Hippocampal formation (tissue), 2 donors: ENCODE measurements at regions not wholly inside any gene's neighbourhood (a gene's known extent, or its start where the extent isn't known, plus 50 kb on each side); places are given as distances from the start of the nearest gene placed in this dataset.

Experiments used
- DNase-seq, 2 donors: peaks; one replicate each; lab custom pipeline; 2025; lab: John Stamatoyannopoulos, UW

GRCh38 chr12:97924122-97924521 lies 461.5 kb downstream of the RMST start:
- DNase-seq, result no peak

GRCh38 chr12:97927977-97928376 lies 465.4 kb downstream of the RMST start:
- no peak for DNase-seq

DNA sequence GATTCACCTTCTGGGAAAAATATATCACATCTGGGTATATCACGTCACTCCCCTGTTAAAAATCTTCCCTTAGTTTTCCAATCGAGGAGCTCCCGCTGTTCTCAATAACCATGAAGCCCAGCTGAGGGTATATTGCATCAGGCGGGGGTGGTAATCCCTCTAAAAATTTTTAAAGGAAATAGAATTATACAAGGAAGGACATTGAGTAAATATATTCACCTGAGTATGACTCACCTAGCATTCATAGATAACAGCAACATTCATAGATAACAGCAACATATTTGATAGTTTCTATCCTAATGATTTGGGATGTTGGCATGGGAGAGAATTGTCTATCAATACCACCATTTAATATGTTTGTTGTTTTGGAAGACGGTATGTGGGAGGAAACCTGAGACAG lies 473.6 kb downstream of the RMST start:
- no peak for DNase-seq

DNA sequence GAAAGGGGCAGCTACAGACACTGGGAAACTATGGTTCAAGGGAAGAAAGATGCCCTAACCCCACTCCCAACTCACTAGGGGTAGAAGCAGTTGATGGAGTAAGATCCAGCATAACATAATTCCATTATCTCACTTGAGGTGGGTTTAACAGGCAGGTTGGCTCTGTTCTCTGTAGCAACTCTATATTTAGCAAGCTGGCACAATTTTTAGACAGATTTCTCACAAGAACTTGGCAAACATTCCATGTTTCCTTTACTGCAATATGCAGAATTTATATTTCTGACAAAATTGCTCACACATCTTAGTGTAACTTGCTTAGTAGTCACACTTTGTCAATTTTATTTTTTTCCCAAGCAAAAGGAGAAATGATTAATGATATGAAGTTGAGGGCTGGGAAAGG lies 475.4 kb downstream of the RMST start:
- DNase-seq, result no peak

DNA sequence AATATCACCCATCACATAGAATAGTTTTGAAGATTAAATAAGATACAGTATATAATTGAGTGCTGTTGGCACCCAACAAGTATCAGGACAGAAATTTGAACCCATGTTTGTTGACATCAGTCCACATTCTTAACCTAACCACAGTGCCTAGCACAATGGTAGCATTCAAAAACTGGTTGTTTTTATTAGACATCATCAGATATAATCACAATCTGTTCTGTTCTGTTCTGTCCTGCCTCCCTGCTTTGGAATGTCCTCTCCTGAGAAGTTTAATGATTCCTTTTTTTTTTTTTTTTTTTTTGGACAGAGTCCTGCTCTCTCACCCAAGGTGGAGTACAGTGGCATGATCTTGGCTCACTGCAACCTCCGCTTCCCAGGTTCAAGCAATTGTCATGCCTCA lies 476.6 kb downstream of the RMST start:
- DNase-seq, result no peak

GRCh38 chr12:97940105-97940504 lies 477.5 kb downstream of the RMST start:
- no peak for DNase-seq

DNA sequence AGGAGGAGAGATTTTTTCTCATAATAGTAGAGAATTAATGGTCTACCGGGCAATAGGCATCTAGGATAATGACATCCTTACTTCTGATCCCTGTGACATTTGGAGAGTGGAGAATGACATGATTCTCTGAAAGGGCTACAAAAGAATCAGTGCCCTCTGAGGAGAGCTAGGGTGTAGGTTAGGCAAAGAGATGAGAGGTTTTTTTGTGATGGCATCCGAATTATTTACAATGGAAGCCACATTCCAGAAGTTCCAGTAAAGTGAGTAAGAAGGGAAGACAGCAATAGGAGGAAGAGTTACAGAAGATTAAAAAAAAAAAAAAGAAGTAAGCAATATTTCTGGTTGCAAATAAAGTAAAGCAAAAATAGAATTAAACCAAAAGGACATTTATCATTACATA lies 478.0 kb downstream of the RMST start:
- DNase-seq, result no peak

DNA sequence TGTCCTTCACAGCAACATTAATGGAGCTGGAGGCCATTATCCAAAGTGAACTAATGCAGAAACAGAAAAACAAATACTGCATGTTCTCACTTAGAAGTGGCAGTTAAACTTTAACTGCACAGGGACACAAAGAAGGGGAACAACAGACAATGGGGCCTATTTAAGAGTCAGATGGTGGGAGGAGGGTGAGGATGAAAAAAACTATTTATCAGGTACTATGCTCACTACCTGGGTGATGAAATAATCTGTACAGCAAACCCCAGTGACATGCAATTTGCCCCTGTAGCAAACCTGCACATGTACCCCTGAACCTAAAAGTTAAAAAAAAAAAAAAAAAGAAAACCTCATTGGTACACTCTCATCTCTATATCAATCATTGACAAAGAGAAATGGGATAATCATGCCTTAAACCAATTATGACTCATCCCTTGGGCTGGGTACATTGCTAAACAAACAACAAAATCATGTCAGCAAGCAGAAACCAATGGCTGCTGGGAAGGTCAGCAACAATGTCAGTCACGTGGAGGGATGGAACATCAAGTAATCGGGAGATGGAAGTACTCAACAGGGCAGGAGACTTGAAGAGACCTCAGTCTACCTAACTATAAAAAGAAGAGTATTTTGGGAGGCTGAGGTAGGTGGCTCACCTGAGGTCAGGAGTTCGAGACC lies 479.2 kb downstream of the RMST start:
- no peak for DNase-seq

DNA sequence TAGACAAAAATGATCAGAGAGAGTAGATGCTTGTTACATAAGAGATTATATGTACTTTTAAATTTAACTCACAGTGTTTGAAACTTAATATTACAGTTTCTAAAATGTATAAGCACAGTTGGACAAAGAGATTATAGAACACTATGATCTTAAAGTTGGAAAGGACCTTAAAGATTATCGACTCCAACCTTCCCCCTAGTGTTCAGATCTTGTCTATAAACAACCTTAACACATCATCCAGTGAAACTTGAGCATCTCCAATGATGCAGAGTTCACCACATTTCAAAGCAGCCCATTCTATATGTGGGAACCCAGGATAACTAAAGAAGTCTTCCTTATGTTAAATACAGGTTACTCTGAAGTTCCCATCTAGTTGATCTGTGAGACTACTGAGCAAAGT lies 480.8 kb downstream of the RMST start:
- DNase-seq, result no peak

GRCh38 chr12:97944576-97944975 lies 482.0 kb downstream of the RMST start:
- no peak for DNase-seq

GRCh38 chr12:97946701-97947100 lies 484.1 kb downstream of the RMST start:
- DNase-seq, result no peak

GRCh38 chr12:97948591-97948990 lies 486.0 kb downstream of the RMST start:
- no peak for DNase-seq

- no peak for DNase-seq
Measured at GRCh38 chr12:97951239-97951638, 488.6 kb downstream of the RMST start.

DNA sequence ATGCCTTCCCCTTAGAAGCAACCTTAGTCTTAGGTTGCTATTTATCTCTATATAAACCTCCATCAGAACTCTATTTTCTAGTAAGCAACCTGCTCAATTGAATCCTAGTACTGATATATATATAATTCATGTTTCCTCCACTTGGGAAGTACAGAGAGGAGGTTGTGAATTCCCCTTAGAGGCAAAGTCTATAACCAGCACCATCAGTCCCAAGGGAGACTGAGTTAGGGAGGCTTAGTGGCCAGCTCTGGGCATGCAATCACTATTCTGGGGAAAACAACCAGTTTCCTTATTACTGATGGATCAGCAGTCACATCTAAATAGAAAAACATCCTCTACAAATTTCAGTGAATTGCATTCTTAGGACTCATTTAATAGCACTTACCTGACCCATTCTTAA lies 489.1 kb downstream of the RMST start:
- DNase-seq, result no peak

- DNase-seq, result no peak
Measured at GRCh38 chr12:97957109-97957508, 494.5 kb downstream of the RMST start.

GRCh38 chr12:97960225-97960624 lies 497.6 kb downstream of the RMST start:
- DNase-seq, result no peak

DNA sequence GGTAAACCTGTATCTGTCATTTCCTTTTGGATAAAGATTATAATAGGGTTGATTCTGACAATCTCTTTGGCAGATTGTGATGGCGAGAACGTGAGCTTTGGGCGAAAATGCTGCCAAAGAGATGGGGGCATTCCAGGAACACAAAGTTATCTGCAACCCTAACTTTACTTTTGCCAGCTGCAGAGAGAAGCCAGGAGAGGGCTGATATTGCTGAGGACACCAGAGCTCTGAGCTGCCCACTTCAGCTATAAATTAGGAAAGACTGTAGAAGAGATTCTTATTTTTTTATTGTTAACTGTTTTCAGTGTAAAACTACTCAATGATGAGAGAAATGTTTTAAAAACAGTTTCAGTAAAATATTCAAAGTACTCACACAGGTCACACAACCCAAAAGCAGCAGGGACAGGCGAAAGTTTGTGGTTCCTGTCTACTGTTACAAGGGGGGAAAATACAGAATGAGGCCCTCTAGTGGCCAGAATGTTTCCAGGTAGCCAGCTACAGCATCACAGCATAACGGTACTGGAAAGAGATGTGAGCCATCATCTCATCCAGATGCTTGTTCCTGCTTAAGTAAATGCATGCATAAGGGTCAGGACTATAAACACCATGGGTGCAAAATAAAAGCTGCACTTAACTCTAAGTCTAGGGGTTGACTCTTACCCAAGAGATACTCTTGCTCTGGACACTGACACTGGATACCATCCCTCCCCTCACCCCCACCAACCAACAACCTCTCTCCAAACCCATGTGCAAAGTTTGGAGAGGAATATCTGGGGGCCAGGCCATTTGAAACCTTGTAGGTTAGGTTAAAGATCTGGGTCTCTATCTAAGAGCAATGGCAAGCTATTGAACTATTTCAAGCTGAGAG lies 498.4 kb downstream of the RMST start:
- DNase-seq, result no peak

DNA sequence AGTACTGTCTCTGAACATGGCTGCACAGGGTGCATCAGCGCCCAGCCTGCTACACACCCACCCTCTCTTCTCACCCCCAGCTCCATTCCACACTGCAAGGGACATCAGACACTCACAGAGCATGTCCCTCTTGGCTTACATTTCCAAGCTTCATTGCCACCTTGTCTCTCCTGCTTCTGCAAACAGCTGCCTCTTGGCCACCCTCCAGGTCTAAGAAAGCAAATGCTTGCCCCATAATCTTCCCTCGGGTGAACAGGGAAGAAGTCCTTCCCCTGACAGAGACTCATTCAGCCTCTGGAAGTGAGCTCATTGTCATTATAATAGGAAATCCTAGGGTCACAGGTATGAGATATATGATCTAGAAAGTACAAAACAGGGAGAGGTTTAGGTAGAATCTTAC lies 505.2 kb downstream of the RMST start:
- no peak for DNase-seq

- DNase-seq, result no peak
Measured at GRCh38 chr12:97968641-97969197, 506.1 kb downstream of the RMST start.

DNA sequence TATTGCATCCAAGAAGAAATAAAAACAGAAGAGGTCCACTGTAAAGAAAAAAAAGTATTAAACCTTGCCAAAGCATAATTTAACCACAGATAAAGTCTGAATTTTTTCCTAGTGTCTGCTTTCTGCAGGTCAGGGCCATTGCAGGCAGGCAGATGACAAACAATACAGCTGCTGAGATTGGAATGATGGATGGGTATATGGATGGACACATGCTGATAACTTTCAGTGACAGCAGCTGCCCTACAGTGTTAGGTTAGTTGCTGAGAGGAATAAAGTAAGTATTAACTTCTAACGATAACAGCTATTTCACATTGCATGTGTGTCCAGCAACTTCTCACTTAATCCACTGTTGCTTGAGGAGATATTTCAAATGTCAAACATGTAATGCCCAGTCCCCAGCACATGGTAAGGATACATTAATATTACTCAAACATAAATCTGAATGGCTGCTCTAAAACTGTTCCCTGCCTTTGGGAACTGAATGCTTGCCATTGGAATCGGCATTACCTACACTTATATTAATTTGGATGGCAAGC lies 515.3 kb downstream of the RMST start:
- no peak for DNase-seq

- no peak for DNase-seq
Measured at GRCh38 chr12:97982684-97983083, 520.1 kb downstream of the RMST start.

GRCh38 chr12:97983796-97984195 lies 521.2 kb downstream of the RMST start:
- no peak for DNase-seq

- DNase-seq, result no peak
Measured at GRCh38 chr12:97984436-97984835, 521.8 kb downstream of the RMST start.
